ENCODE measurements at regions not wholly inside any gene's neighbourhood (a gene's known extent, or its start where the extent isn't known, plus 50 kb on each side); places are given as distances from the start of the nearest gene placed in this dataset.

DNA sequence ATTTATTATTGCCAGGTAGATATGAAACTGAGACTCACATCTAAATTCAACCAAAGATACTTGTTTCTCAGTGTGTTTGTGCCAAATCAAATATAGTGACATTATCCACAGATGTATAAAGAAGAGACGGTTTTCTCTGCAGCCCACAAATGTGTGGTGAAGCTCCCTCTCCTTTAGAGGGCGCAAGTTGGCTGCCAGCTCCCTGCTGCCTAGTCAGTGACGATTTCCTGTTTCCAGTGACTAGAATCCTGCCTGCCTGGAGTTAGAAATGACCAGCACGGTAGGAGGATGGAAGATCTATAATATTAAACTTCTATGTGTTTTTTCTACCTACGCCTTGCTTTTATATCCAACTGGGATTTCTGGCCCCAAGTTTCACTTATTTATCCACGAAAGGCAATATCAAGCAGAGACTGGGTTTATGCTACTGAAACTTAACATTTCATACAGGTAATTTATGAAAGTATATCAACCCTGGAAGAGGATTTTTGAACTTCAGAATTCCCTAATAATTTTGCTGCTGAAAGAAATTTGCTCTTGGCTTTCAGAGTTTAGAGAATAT is 1793.7 kb upstream of the TENM3 start:
- BruUV-seq (replicated peaks) = no TSS peak
- H3K4me1 ChIP-seq = no peaks in the 10 kb centered on the region
- Mint-ChIP-seq H3K4me3 (ENCODE audit: unreplicated experiment) (no peak overlapping the region), H3K36me3 (ENCODE audit: insufficient read depth, unreplicated experiment) (no peaks in the 10 kb centered on the region), H3K27me3 (ENCODE audit: insufficient read depth, unreplicated experiment) (no peaks in the 10 kb centered on the region), H3K4me1 (ENCODE audit: low read depth, unreplicated experiment) (no peaks in the 10 kb centered on the region), H3K27ac (ENCODE audit: unreplicated experiment) (no peak overlapping the region), H3K9me3 (ENCODE audit: unreplicated experiment) (no peaks in the 10 kb centered on the region)
- H3K27me3 ChIP-seq (replicated peaks; ENCODE audit: control insufficient read depth, insufficient read depth, low read length) = no peaks in the 10 kb centered on the region
- TF ChIP-seq, protein P1, sequence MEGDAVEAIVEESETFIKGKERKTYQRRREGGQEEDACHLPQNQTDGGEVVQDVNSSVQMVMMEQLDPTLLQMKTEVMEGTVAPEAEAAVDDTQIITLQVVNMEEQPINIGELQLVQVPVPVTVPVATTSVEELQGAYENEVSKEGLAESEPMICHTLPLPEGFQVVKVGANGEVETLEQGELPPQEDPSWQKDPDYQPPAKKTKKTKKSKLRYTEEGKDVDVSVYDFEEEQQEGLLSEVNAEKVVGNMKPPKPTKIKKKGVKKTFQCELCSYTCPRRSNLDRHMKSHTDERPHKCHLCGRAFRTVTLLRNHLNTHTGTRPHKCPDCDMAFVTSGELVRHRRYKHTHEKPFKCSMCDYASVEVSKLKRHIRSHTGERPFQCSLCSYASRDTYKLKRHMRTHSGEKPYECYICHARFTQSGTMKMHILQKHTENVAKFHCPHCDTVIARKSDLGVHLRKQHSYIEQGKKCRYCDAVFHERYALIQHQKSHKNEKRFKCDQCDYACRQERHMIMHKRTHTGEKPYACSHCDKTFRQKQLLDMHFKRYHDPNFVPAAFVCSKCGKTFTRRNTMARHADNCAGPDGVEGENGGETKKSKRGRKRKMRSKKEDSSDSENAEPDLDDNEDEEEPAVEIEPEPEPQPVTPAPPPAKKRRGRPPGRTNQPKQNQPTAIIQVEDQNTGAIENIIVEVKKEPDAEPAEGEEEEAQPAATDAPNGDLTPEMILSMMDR (IDR thresholded peaks at IDR 0.05; ENCODE audit: insufficient read depth in 1 of 2, low read depth in 1 of 2, low read length in 1 of 2, severe bottlenecking in 1 of 2, unreplicated experiment in 1 of 2) = peak; percentile 47 to 54
- CTCF ChIA-PET = no interaction called here
- H3K4me3 ChIP-seq (ENCODE audit: low read depth, low read length) = no peak overlapping the region
- POLR2A ChIA-PET = no interaction called here
- no peaks in the 10 kb centered on the region for H3K36me3 ChIP-seq (ENCODE audit: control insufficient read depth, insufficient read depth, low read length)
- peak; percentile 37 to 51 for DNase-seq
- no peaks in the 10 kb centered on the region for H3K9me3 ChIP-seq
- intact Hi-C loops (cut with micrococcal nuclease; ENCODE audit: unreplicated experiment) = loop anchor here (1.0 to 2.0 kb wide), 2 partner anchors 138 to 215 kb away; no protein-coding TSS in a partner anchor

DNA sequence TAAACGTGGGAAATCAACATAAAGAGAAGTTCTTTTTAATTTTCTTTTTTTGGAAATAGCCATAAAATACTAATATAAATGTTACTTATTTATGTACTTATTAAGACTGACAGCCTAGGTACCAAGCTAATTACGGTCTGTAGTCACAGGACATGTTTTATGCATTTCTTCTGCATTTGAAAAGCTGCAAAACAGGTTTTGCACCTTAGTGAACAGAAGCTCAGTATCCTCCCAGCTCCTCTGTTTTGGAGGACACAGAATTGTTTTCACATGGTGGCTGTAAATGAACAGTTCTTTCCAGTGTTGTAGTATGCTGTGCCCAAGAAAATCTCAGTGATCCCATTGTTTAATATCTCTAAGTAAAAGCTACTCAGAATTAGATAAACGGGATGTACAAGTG is 1788.0 kb upstream of the TENM3 start:
- TF ChIP-seq, protein P1 (IDR thresholded peaks at IDR 0.05; ENCODE audit: insufficient read depth in 1 of 2, low read depth in 1 of 2, low read length in 1 of 2, severe bottlenecking in 1 of 2, unreplicated experiment in 1 of 2) = no peak
- intact Hi-C loops (cut with micrococcal nuclease; ENCODE audit: unreplicated experiment) = loop anchor here (10.0 kb wide), 1 partner anchor 100 kb away; no protein-coding TSS in a partner anchor
- H3K27me3 ChIP-seq (replicated peaks; ENCODE audit: control insufficient read depth, insufficient read depth, low read length) = no peaks in the 10 kb centered on the region
- no peaks in the 10 kb centered on the region for H3K27me3 Mint-ChIP-seq (ENCODE audit: insufficient read depth, unreplicated experiment)
- no peak overlapping the region for H3K4me3 Mint-ChIP-seq (ENCODE audit: unreplicated experiment)
- no peaks in the 10 kb centered on the region for H3K4me1 ChIP-seq
- H3K36me3 Mint-ChIP-seq (ENCODE audit: insufficient read depth, unreplicated experiment) = no peaks in the 10 kb centered on the region
- no peak overlapping the region for H3K27ac Mint-ChIP-seq (ENCODE audit: unreplicated experiment)
- no peaks in the 10 kb centered on the region for H3K4me1 Mint-ChIP-seq (ENCODE audit: low read depth, unreplicated experiment)
- H3K9me3 ChIP-seq = no peaks in the 10 kb centered on the region
- BruUV-seq (replicated peaks) = no TSS peak
- DNase-seq = no peak
- no peak overlapping the region for H3K4me3 ChIP-seq (ENCODE audit: low read depth, low read length)
- H3K9me3 Mint-ChIP-seq (ENCODE audit: unreplicated experiment) = no peaks in the 10 kb centered on the region
- H3K36me3 ChIP-seq (ENCODE audit: control insufficient read depth, insufficient read depth, low read length) = no peaks in the 10 kb centered on the region
- POLR2A ChIA-PET = interaction anchor here (0.7 kb wide), 1 partner anchor 30 kb away, joined by 3 read pairs; no protein-coding TSS in a partner anchor
- CTCF ChIA-PET = no interaction called here

DNA sequence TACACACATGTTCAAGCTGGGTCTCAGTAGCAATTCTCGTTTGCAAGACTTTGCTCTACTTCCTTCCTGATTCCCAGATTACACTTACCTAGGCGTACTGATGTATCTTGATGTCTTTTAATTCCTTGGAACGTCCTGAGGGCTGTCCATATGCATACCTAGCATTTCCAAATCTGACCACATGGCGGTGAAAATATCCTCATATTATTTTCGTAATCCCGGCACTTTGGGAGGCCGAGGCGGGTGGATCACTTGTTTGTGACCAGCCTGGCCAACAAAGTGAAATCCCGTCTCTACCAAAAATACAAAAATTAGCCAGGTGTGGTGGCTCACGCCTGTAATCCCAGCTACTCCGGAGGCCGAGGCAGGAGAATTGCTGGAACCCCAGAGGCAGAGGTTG is 1786.3 kb upstream of the TENM3 start:
- H3K4me3 ChIP-seq (ENCODE audit: low read depth, low read length) = no peak overlapping the region
- H3K27me3 ChIP-seq (replicated peaks; ENCODE audit: control insufficient read depth, insufficient read depth, low read length) = no peaks in the 10 kb centered on the region
- CTCF ChIA-PET = no interaction called here
- no peaks in the 10 kb centered on the region for H3K4me1 Mint-ChIP-seq (ENCODE audit: low read depth, unreplicated experiment)
- no peaks in the 10 kb centered on the region for H3K36me3 ChIP-seq (ENCODE audit: control insufficient read depth, insufficient read depth, low read length)
- no TSS peak for BruUV-seq (replicated peaks)
- no peaks in the 10 kb centered on the region for H3K9me3 Mint-ChIP-seq (ENCODE audit: unreplicated experiment)
- H3K4me1 ChIP-seq = no peaks in the 10 kb centered on the region
- no peaks in the 10 kb centered on the region for H3K27me3 Mint-ChIP-seq (ENCODE audit: insufficient read depth, unreplicated experiment)
- intact Hi-C loops (cut with micrococcal nuclease; ENCODE audit: unreplicated experiment) = loop anchor here (10.0 kb wide), 1 partner anchor 98 kb away; no protein-coding TSS in a partner anchor
- no peak overlapping the region for H3K27ac Mint-ChIP-seq (ENCODE audit: unreplicated experiment)
- H3K4me3 Mint-ChIP-seq (ENCODE audit: unreplicated experiment) = no peak overlapping the region
- no peaks in the 10 kb centered on the region for H3K9me3 ChIP-seq
- no peaks in the 10 kb centered on the region for H3K36me3 Mint-ChIP-seq (ENCODE audit: insufficient read depth, unreplicated experiment)
- DNase-seq = peak in 1 of 2 experiments; percentile 6
- TF ChIP-seq, protein P1 (IDR thresholded peaks at IDR 0.05; ENCODE audit: insufficient read depth in 1 of 2, low read depth in 1 of 2, low read length in 1 of 2, severe bottlenecking in 1 of 2, unreplicated experiment in 1 of 2) = peak in 1 of 2 experiments; percentile 48
- POLR2A ChIA-PET = no interaction called here

Data from Caco-2 (cell line).